ENCODE measurements at regions not wholly inside any gene's neighbourhood (a gene's known extent, or its start where the extent isn't known, plus 50 kb on each side); places are given as distances from the start of the nearest gene placed in this dataset.

- ChIA-PET CTCF (no interaction called here), POLR2A (no interaction called here)
- Histone ChIP-seq H3K9me3 (0 out of 2 replicates have a peak, but pooled peaks cover 4% of the 10 kb centered on the region), H3K4me3 (ENCODE audit: low read depth, low read length) (no peak overlapping the region), H3K27me3 (replicated peaks; ENCODE audit: control insufficient read depth, insufficient read depth, low read length) (no peaks in the 10 kb centered on the region), H3K4me1 (no peaks in the 10 kb centered on the region), H3K36me3 (ENCODE audit: control insufficient read depth, insufficient read depth, low read length) (no peaks in the 10 kb centered on the region)
- Mint-ChIP-seq H3K27me3 (ENCODE audit: insufficient read depth, unreplicated experiment) (no peaks in the 10 kb centered on the region), H3K9me3 (ENCODE audit: unreplicated experiment) (peaks cover 7% of the 10 kb centered on the region), H3K4me3 (ENCODE audit: unreplicated experiment) (no peak overlapping the region), H3K4me1 (ENCODE audit: low read depth, unreplicated experiment) (no peaks in the 10 kb centered on the region), H3K36me3 (ENCODE audit: insufficient read depth, unreplicated experiment) (no peaks in the 10 kb centered on the region), H3K27ac (ENCODE audit: unreplicated experiment) (no peak overlapping the region)
- BruUV-seq (replicated peaks): no TSS peak
- intact Hi-C loops (cut with micrococcal nuclease; ENCODE audit: unreplicated experiment): no loop called here
- DNase-seq: no peak
- TF ChIP-seq, protein P1, sequence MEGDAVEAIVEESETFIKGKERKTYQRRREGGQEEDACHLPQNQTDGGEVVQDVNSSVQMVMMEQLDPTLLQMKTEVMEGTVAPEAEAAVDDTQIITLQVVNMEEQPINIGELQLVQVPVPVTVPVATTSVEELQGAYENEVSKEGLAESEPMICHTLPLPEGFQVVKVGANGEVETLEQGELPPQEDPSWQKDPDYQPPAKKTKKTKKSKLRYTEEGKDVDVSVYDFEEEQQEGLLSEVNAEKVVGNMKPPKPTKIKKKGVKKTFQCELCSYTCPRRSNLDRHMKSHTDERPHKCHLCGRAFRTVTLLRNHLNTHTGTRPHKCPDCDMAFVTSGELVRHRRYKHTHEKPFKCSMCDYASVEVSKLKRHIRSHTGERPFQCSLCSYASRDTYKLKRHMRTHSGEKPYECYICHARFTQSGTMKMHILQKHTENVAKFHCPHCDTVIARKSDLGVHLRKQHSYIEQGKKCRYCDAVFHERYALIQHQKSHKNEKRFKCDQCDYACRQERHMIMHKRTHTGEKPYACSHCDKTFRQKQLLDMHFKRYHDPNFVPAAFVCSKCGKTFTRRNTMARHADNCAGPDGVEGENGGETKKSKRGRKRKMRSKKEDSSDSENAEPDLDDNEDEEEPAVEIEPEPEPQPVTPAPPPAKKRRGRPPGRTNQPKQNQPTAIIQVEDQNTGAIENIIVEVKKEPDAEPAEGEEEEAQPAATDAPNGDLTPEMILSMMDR (IDR thresholded peaks at IDR 0.05; ENCODE audit: insufficient read depth in 1 of 2, low read depth in 1 of 2, low read length in 1 of 2, severe bottlenecking in 1 of 2, unreplicated experiment in 1 of 2): no peak
Observed at GRCh38 chr5:169460896-169461295, 122.7 kb upstream of the SPDL1 start.

DNA sequence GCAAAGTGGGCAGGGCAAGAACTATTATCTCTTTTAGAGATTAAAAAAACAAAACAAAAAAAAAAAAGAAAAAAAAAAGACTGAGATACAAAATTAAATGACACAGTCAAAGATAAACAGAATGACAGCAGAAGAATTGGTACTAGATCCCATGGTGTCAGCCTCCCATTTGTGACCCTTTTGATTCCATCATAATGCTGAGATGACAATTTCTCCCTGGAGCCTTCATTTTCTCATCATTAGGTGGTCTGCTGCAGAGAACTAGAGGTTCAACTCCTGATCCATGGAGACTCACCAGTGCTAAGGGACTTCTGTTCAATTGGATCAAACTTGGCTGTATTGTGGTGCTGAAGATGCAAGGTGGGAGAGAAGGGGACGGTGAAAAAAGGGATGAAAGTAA lies 123.5 kb upstream of the SPDL1 start:
- DNase-seq: no peak
- no peaks in the 10 kb centered on the region for H3K27me3 Mint-ChIP-seq (ENCODE audit: insufficient read depth, unreplicated experiment)
- no TSS peak for BruUV-seq (replicated peaks)
- H3K9me3 ChIP-seq: 0 out of 2 replicates have a peak, but pooled peaks cover 4% of the 10 kb centered on the region
- no peaks in the 10 kb centered on the region for H3K4me1 ChIP-seq
- H3K4me1 Mint-ChIP-seq (ENCODE audit: low read depth, unreplicated experiment): no peaks in the 10 kb centered on the region
- intact Hi-C loops (cut with micrococcal nuclease; ENCODE audit: unreplicated experiment): no loop called here
- H3K27me3 ChIP-seq (replicated peaks; ENCODE audit: control insufficient read depth, insufficient read depth, low read length): no peaks in the 10 kb centered on the region
- no peak overlapping the region for H3K4me3 Mint-ChIP-seq (ENCODE audit: unreplicated experiment)
- peaks cover 5% of the 10 kb centered on the region for H3K9me3 Mint-ChIP-seq (ENCODE audit: unreplicated experiment)
- ChIA-PET POLR2A (no interaction called here), CTCF (no interaction called here)
- no peaks in the 10 kb centered on the region for H3K36me3 Mint-ChIP-seq (ENCODE audit: insufficient read depth, unreplicated experiment)
- H3K36me3 ChIP-seq (ENCODE audit: control insufficient read depth, insufficient read depth, low read length): no peaks in the 10 kb centered on the region
- H3K27ac Mint-ChIP-seq (ENCODE audit: unreplicated experiment): no peak overlapping the region
- no peak overlapping the region for H3K4me3 ChIP-seq (ENCODE audit: low read depth, low read length)
- TF ChIP-seq, protein P1 (IDR thresholded peaks at IDR 0.05; ENCODE audit: insufficient read depth in 1 of 2, low read depth in 1 of 2, low read length in 1 of 2, severe bottlenecking in 1 of 2, unreplicated experiment in 1 of 2): no peak

GRCh38 chr5:169458221-169458620 lies 125.4 kb upstream of the SPDL1 start:
- H3K27ac Mint-ChIP-seq (ENCODE audit: unreplicated experiment): no peak overlapping the region
- TF ChIP-seq, protein P1 (IDR thresholded peaks at IDR 0.05; ENCODE audit: insufficient read depth in 1 of 2, low read depth in 1 of 2, low read length in 1 of 2, severe bottlenecking in 1 of 2, unreplicated experiment in 1 of 2): no peak
- BruUV-seq (replicated peaks): no TSS peak
- 0 out of 2 replicates have a peak, but pooled peaks cover 4% of the 10 kb centered on the region for H3K9me3 ChIP-seq
- no peaks in the 10 kb centered on the region for H3K4me1 Mint-ChIP-seq (ENCODE audit: low read depth, unreplicated experiment)
- intact Hi-C loops (cut with micrococcal nuclease; ENCODE audit: unreplicated experiment): no loop called here
- H3K27me3 ChIP-seq (replicated peaks; ENCODE audit: control insufficient read depth, insufficient read depth, low read length): no peaks in the 10 kb centered on the region
- H3K36me3 Mint-ChIP-seq (ENCODE audit: insufficient read depth, unreplicated experiment): no peaks in the 10 kb centered on the region
- no peaks in the 10 kb centered on the region for H3K36me3 ChIP-seq (ENCODE audit: control insufficient read depth, insufficient read depth, low read length)
- no peaks in the 10 kb centered on the region for H3K27me3 Mint-ChIP-seq (ENCODE audit: insufficient read depth, unreplicated experiment)
- POLR2A ChIA-PET: no interaction called here
- DNase-seq: no peak
- peaks cover 10% of the 10 kb centered on the region for H3K9me3 Mint-ChIP-seq (ENCODE audit: unreplicated experiment)
- no peaks in the 10 kb centered on the region for H3K4me1 ChIP-seq
- CTCF ChIA-PET: interaction anchor here (0.6 kb wide), 1 partner anchor 765 kb away, joined by 12 read pairs; no protein-coding TSS in a partner anchor
- H3K4me3 Mint-ChIP-seq (ENCODE audit: unreplicated experiment): no peak overlapping the region
- no peak overlapping the region for H3K4me3 ChIP-seq (ENCODE audit: low read depth, low read length)

Measured in Caco-2 (cell line).